HepG2 (cell line): ENCODE measurements at regions not wholly inside any gene's neighbourhood (a gene's known extent, or its start where the extent isn't known, plus 50 kb on each side); places are given as distances from the start of the nearest gene placed in this dataset.
A peak's percentile ranks its signal among the peaks of the same experiment; 100 is the strongest.

Experiments used
- ATAC-seq: fragments of 200-7000 bp; cut with Tn5 transposase; 3 replicates; pipeline ENCODE4 v1.9.1; 2020; ENCODE audit warnings: mild to moderate bottlenecking, moderate library complexity
- BruUV-seq: library from RNA; stranded (reverse); fragments of 400-500 nt; replicated peaks from 2 replicates; lab custom pipeline; 2021; lab: Mats Ljungman, UMichigan
- CTCF ChIA-PET: fragments of 300-600 bp; formaldehyde crosslinking; extraction: SDS; loops from one replicate; lab custom pipeline; 2021; ENCODE audit warnings: low total read pairs, inconsistent platforms, low intra/inter-chr PET ratio; lab: Yijun Ruan, JAX
- POLR2A ChIA-PET: fragments of 350-600 bp; sonication (Branson Sonifier 250); formaldehyde crosslinking; loops from one replicate; lab custom pipeline; 2020; ENCODE audit warnings: antibody characterized with exemption, inconsistent platforms; lab: Yijun Ruan, JAX
- DNase-seq: peaks from one replicate; pipeline ENCODE4 v3.0.0-alpha.2; 2015; ENCODE audit warnings: low spot score
- FAIRE-seq: peaks from 3 replicates; lab custom pipeline; 2011; peaks lifted over from hg19 to GRCh38; lab: Jason Lieb, UNC
- H2AFZ ChIP-seq: one replicate; pipeline ENCODE4 v1.6.1; 2011; ENCODE audit warnings: low read length, inconsistent platforms
- H3K27ac ChIP-seq: fragments of 300-600 bp; 3 replicates; pipeline ENCODE4 v1.8.0; 2011; ENCODE audit warnings: mixed run types, mild to moderate bottlenecking, mixed read lengths, low read length, inconsistent platforms; ENCODE audit not compliant: insufficient read depth; ENCODE audit errors: extremely low read length
- H3K27me3 ChIP-seq, 2 experiments: fragments of 200-600 bp in 1 of 2; 2 replicates in 1 of 2; 3 replicates in 1 of 2; pipeline versions ENCODE4 v1.6.0 to v1.8.0; 2011; ENCODE audit warnings: low read length in 2 of 2, mild to moderate bottlenecking in 2 of 2, moderate library complexity in 2 of 2, inconsistent platforms in 1 of 2; ENCODE audit not compliant: insufficient read depth in 2 of 2, control insufficient read depth in 1 of 2
- H3K36me3 ChIP-seq, 2 experiments: fragments of 200-600 bp in 1 of 2; replicated peaks in 1 of 2; 2 replicates in 1 of 2; 3 replicates in 1 of 2; pipeline versions ENCODE4 v1.5.1 to v1.8.0; 2011; ENCODE audit warnings: low read length in 2 of 2, inconsistent platforms in 1 of 2; ENCODE audit not compliant: insufficient read depth in 2 of 2, control insufficient read depth in 1 of 2
- H3K4me1 ChIP-seq: 2 replicates; pipeline ENCODE4 v1.5.1; 2012; ENCODE audit warnings: low read length, inconsistent platforms; ENCODE audit not compliant: insufficient read depth
- H3K4me2 ChIP-seq: 2 replicates; pipeline ENCODE4 v1.6.0; 2011; ENCODE audit warnings: low read depth, low read length, inconsistent platforms
- H3K4me3 ChIP-seq, 3 experiments: fragments of 200-600 bp in 1 of 3; sonication (generic), shearing (Covaris generic) in 1 of 3; replicated peaks in 1 of 3; 2 replicates each; pipeline ENCODE4 v1.5.1; 2011 to 2016; ENCODE audit warnings: low read length in 3 of 3, inconsistent platforms in 2 of 3, low read depth in 2 of 3, mild to moderate bottlenecking in 2 of 3, control low read depth in 1 of 3, mixed read lengths in 1 of 3; ENCODE audit not compliant: insufficient read depth in 1 of 3
- H3K79me2 ChIP-seq: one replicate; pipeline ENCODE4 v1.6.1; 2011; ENCODE audit warnings: low read length, inconsistent platforms; ENCODE audit not compliant: insufficient read depth
- H3K9ac ChIP-seq: 2 replicates; pipeline ENCODE4 v1.6.0; 2011; ENCODE audit warnings: mild to moderate bottlenecking, low read depth, low read length, inconsistent platforms; ENCODE audit not compliant: insufficient read depth
- H3K9me3 ChIP-seq: 2 replicates; pipeline ENCODE4 v1.5.1; 2012; ENCODE audit warnings: mild to moderate bottlenecking, low read length
- H4K20me1 ChIP-seq: 2 replicates; pipeline ENCODE4 v1.6.0; 2011; ENCODE audit warnings: inconsistent platforms, mild to moderate bottlenecking, low read length, moderate library complexity; ENCODE audit not compliant: insufficient read depth
- AHDC1 ChIP-seq: sonication (generic); formaldehyde crosslinking; IDR thresholded peaks from 2 replicates; pipeline ENCODE4 v1.5.1; 2020; ENCODE audit warnings: mild to moderate bottlenecking, missing genetic modification reagents, borderline replicate concordance
- CTCF ChIP-seq: sonication (generic); formaldehyde crosslinking; IDR thresholded peaks from 2 replicates; pipeline ENCODE4 v1.5.0; 2020; ENCODE audit warnings: mild to moderate bottlenecking, missing genetic modification reagents, moderate library complexity
- FOSL2 ChIP-seq: sonication (generic); formaldehyde crosslinking; IDR thresholded peaks from 2 replicates; pipeline ENCODE4 v1.4.0; 2020; ENCODE audit warnings: missing genetic modification reagents
- FOXA1 ChIP-seq, 2 experiments: fragments of 450-650 bp in 1 of 2; sonication (generic) in 1 of 2; formaldehyde crosslinking in 1 of 2; IDR thresholded peaks; 2 replicates each; pipeline versions ENCODE4 v1.4.0 to v1.6.1; 2016 to 2020; ENCODE audit warnings: missing genetic modification reagents in 1 of 2
- HDAC6 ChIP-seq: fragments of 200-600 bp; sonication (generic); IDR thresholded peaks from 2 replicates; pipeline ENCODE4 v1.7.0; 2017; ENCODE audit warnings: mild to moderate bottlenecking, antibody characterized with exemption, low read length, low read depth
- MAFF ChIP-seq: IDR thresholded peaks from 2 replicates; pipeline ENCODE4 v1.6.1; 2011; ENCODE audit warnings: low read depth, low read length, improper control_type of control experiment
- MAFK ChIP-seq, 2 experiments: IDR thresholded peaks in 1 of 2; conservative IDR thresholded peaks in 1 of 2; 2 replicates each; pipeline ENCODE4 v1.6.1; 2011; ENCODE audit warnings: improper control_type of control experiment in 2 of 2, low read length in 2 of 2
- MEF2D ChIP-seq: sonication (generic); formaldehyde crosslinking; IDR thresholded peaks from 2 replicates; pipeline ENCODE4 v1.5.1; 2020; ENCODE audit warnings: mild to moderate bottlenecking, missing genetic modification reagents
- NFE2L2 ChIP-seq: fragments of 150-350 bp; IDR thresholded peaks from 2 replicates; pipeline ENCODE4 v1.6.1; 2014; ENCODE audit warnings: low read length
- THYN1 ChIP-seq: sonication (generic); formaldehyde crosslinking; IDR thresholded peaks from 2 replicates; pipeline ENCODE4 v1.8.1; 2023; ENCODE audit warnings: low read depth, mild to moderate bottlenecking, moderate library complexity, missing genetic modification reagents, borderline replicate concordance
- ZMAT5 ChIP-seq: sonication (generic); formaldehyde crosslinking; IDR thresholded peaks from 2 replicates; pipeline ENCODE4 v1.5.0; 2020; ENCODE audit warnings: mild to moderate bottlenecking, low read depth, missing genetic modification reagents, borderline replicate concordance
- ZNF354B ChIP-seq: sonication (generic); formaldehyde crosslinking; IDR thresholded peaks from 2 replicates; pipeline ENCODE4 v1.8.0; 2022; ENCODE audit warnings: mild to moderate bottlenecking, missing genetic modification reagents
- ZNF598 ChIP-seq: sonication (generic); formaldehyde crosslinking; IDR thresholded peaks from 2 replicates; pipeline ENCODE4 v1.5.1; 2020; ENCODE audit warnings: mild to moderate bottlenecking, missing genetic modification reagents, borderline replicate concordance
- ZNF619 ChIP-seq: sonication (generic); formaldehyde crosslinking; IDR thresholded peaks from 2 replicates; pipeline ENCODE4 v1.4.0; 2020; ENCODE audit warnings: mild to moderate bottlenecking, missing genetic modification reagents
- ZNF644 ChIP-seq: IDR thresholded peaks from 2 replicates; pipeline ENCODE4 v1.6.1; 2016; ENCODE audit warnings: low read depth
- WGBS: methylation state at CpG from one replicate; pipeline ENCODE4 v1.1.6; 2017; ENCODE audit warnings: low lambda C conversion rate; 5-methylcytosine and 5-hydroxymethylcytosine counted together
- in situ Hi-C: cut with HindIII; loops from 2 replicates; pipeline ENCODE4 v1.10.0; 2017; ENCODE audit warnings: low pct_unique_long_range_greater_than_20kb; ENCODE audit not compliant: extremely low pct_ligation_motif_present
- intact Hi-C: fragments of 100-400 bp; cut with micrococcal nuclease; formaldehyde crosslinking; loops from one replicate; pipeline ENCODE4 v1.10.0; 2022; ENCODE audit not compliant: unreplicated experiment

- CTCF ChIA-PET, result no interaction called here
- TF ChIP-seq ZNF354B (CRISPR knock-in tag) (no peak), ZNF598 (no peak), AHDC1 (CRISPR knock-in tag) (0 out of 2 replicates have a peak, but pooled peaks have one; percentile 19), ZNF619 (CRISPR knock-in tag) (no peak), NFE2L2 (peak; percentile 51; the same call in 1 of the 2 replicates), ZMAT5 (CRISPR knock-in tag) (no peak), CTCF (CRISPR knock-in tag) (no peak), MAFK (conservative IDR thresholded peaks at IDR 0.05 in 1 of 2, IDR thresholded peaks at IDR 0.05 in 1 of 2; ENCODE audit: low read length in 2 of 2) (0 out of 4 replicates have a peak, but pooled peaks of 1 of the 2 experiments have one; percentile 16), THYN1 (CRISPR knock-in tag) (no peak), FOSL2 (peak; percentile 77), FOXA1 (IDR thresholded peaks at IDR 0.05) (no peak), FOXA1 (CRISPR knock-in tag; IDR thresholded peaks at IDR 0.05) (peak; percentile 49), HDAC6 (no peak), ZNF644 (CRISPR knock-in tag) (peak; percentile 14; the same call in 1 of the 2 replicates), MEF2D (no peak), MAFF (peak; percentile 45; the same call in 1 of the 2 replicates)
Observed at GRCh38 chr16:8262299-8262698, 328.0 kb downstream of the TMEM114 start.

More at GRCh38 chr16:8262299-8262698, 328.0 kb downstream of the TMEM114 start:
- no TSS peak for BruUV-seq
- POLR2A ChIA-PET, result no interaction called here
- no peak overlapping the region for H3K4me3 ChIP-seq
- H3K9ac ChIP-seq, result no peak overlapping the region
- H3K4me1 ChIP-seq, result 0 out of 2 replicates have a peak, but pooled peaks cover 6% of the 10 kb centered on the region
- no peak overlapping the region for H3K4me2 ChIP-seq
- peak; percentile 44 for DNase-seq
- H3K27ac ChIP-seq, result no peak overlapping the region
- intact Hi-C loops (no loop called here), in situ Hi-C loops (no loop called here)
- peak; percentile 64 for ATAC-seq
- H3K27me3 ChIP-seq, result no peaks in the 10 kb centered on the region
- H3K79me2 ChIP-seq, result no peaks in the 10 kb centered on the region
- no peaks in the 10 kb centered on the region for H3K9me3 ChIP-seq
- H4K20me1 ChIP-seq, result no peaks in the 10 kb centered on the region
- no peak overlapping the region for H2AFZ ChIP-seq
- 2% methylated on average over 4 of the region's 4 CpGs for WGBS
- H3K36me3 ChIP-seq, result no peaks in the 10 kb centered on the region
- no peak for FAIRE-seq
